ENCODE measurements at regions not wholly inside any gene's neighbourhood (a gene's known extent, or its start where the extent isn't known, plus 50 kb on each side); places are given as distances from the start of the nearest gene placed in this dataset.

GRCh38 chr5:143972068-143972467 lies 160.1 kb downstream of the HMHB1 start:
- Histone ChIP-seq H4K20me1 (ENCODE audit: insufficient read depth) (no peaks in the 10 kb centered on the region), H3K4me1 (ENCODE audit: control insufficient read depth in 1 of 2, insufficient read depth in 2 of 2, low read depth in 1 of 2, low read length in 1 of 2) (peaks cover 0 to 5% of the 10 kb centered on the region in 2 experiments; a peak in 2 of 4 replicates), H3K9ac (no peak overlapping the region), H3K4me3 (ENCODE audit: low read depth in 2 of 2, low read length in 1 of 2) (no peak overlapping the region), H3K36me3 (replicated peaks in 1 of 2; ENCODE audit: control insufficient read depth in 1 of 2, insufficient read depth in 2 of 2, low read length in 1 of 2) (no peaks in the 10 kb centered on the region), H3K27ac (ENCODE audit: low read depth in 2 of 2, low read length in 1 of 2) (no peak overlapping the region), H3K27me3 (ENCODE audit: insufficient read depth) (no peaks in the 10 kb centered on the region), H3K79me2 (ENCODE audit: insufficient read depth) (no peaks in the 10 kb centered on the region), H3K9me2 (no peaks in the 10 kb centered on the region; the same call in 1 of the 2 replicates), H3F3A (replicated peaks; ENCODE audit: insufficient read depth) (peaks cover 5% of the 10 kb centered on the region), H3K4me2 (no peak overlapping the region), H3K9me3 (no peaks in the 10 kb centered on the region), H2AFZ (ENCODE audit: low read depth) (no peak overlapping the region)
- ChIA-PET CTCF (no interaction called here), POLR2A (no interaction called here)
- no peak for TF ChIP-seq TEAD4 (IDR thresholded peaks at IDR 0.05; ENCODE audit: borderline replicate concordance, insufficient read depth)
- TF ChIP-seq NRF1 (IDR thresholded peaks at IDR 0.05; ENCODE audit: low read depth, low read length), result no peak
- no peak for TF ChIP-seq ELF1 (IDR thresholded peaks at IDR 0.05)
- no peak for TF ChIP-seq RAD21 (IDR thresholded peaks at IDR 0.05; ENCODE audit: low read length)
- TF ChIP-seq FOXJ3 (CRISPR knock-in tag; IDR thresholded peaks at IDR 0.05), result no peak
- TF ChIP-seq RFX5 (IDR thresholded peaks at IDR 0.05; ENCODE audit: low read length), result no peak
- TF ChIP-seq POLR2AphosphoS5 (IDR thresholded peaks at IDR 0.05; ENCODE audit: low read depth, low read length), result no peak
- no peak for TF ChIP-seq EZH2phosphoT487 (IDR thresholded peaks at IDR 0.05; ENCODE audit: borderline replicate concordance, low read depth)
- no peak for TF ChIP-seq USF2 (IDR thresholded peaks at IDR 0.05; ENCODE audit: borderline replicate concordance, low read depth, low read length)
- TF ChIP-seq SMC3 (IDR thresholded peaks at IDR 0.05; ENCODE audit: low read depth, low read length), result no peak
- no peak for TF ChIP-seq MEF2A (IDR thresholded peaks at IDR 0.05; ENCODE audit: borderline replicate concordance, low read depth)
- no peak for TF ChIP-seq CHD2 (IDR thresholded peaks at IDR 0.05; ENCODE audit: low read length, partially characterized antibody)
- DNase-seq, result no peak
- 16% methylated on average over 2 of the region's 2 CpGs for WGBS (ENCODE audit: low lambda C conversion rate)

DNA sequence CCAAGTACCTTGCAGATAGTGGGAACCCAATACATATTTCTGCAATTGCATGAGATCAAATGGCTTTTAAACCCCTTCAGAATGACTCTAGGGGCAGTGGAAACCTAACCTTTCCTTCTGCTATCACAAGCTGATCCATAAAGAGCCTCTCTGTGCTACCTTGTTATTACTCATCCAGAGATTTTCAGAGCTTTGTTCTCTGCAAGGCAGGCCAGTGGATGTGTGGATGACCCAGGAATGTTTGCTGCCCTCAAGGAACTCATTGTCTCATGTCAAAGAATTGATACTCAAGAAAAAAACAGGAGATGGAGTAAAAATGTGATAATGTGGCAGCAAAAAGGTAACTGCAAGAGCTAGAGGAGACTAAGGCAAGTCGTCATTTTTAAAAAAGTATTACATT lies 164.1 kb downstream of the HMHB1 start:
- ChIA-PET CTCF (no interaction called here), POLR2A (no interaction called here)
- TF ChIP-seq FOXJ3 (CRISPR knock-in tag; IDR thresholded peaks at IDR 0.05), result no peak
- TF ChIP-seq, protein P1, sequence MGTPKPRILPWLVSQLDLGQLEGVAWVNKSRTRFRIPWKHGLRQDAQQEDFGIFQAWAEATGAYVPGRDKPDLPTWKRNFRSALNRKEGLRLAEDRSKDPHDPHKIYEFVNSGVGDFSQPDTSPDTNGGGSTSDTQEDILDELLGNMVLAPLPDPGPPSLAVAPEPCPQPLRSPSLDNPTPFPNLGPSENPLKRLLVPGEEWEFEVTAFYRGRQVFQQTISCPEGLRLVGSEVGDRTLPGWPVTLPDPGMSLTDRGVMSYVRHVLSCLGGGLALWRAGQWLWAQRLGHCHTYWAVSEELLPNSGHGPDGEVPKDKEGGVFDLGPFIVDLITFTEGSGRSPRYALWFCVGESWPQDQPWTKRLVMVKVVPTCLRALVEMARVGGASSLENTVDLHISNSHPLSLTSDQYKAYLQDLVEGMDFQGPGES (IDR thresholded peaks at IDR 0.05; ENCODE audit: low read depth, low read length), result no peak
- no peak for TF ChIP-seq TCF12 (IDR thresholded peaks at IDR 0.05)
- TF ChIP-seq GABPA (IDR thresholded peaks at IDR 0.05; ENCODE audit: low read depth), result no peak
- TF ChIP-seq GATA2 (CRISPR knock-in tag; IDR thresholded peaks at IDR 0.05), result no peak
- no peak for TF ChIP-seq MXI1 (IDR thresholded peaks at IDR 0.05; ENCODE audit: low read depth, low read length)
- no peak for TF ChIP-seq CHD2 (IDR thresholded peaks at IDR 0.05; ENCODE audit: low read length, partially characterized antibody)
- no peaks in the 10 kb centered on the region for H4K20me1 ChIP-seq (ENCODE audit: insufficient read depth)
- H3K4me3 ChIP-seq (ENCODE audit: low read depth in 2 of 2, low read length in 1 of 2), result no peak overlapping the region
- 96% methylated on average over 1 of the region's 1 CpG for WGBS (ENCODE audit: low lambda C conversion rate)
- H3F3A ChIP-seq (replicated peaks; ENCODE audit: insufficient read depth), result no peaks in the 10 kb centered on the region
- no peaks in the 10 kb centered on the region for H3K36me3 ChIP-seq (replicated peaks in 1 of 2; ENCODE audit: control insufficient read depth in 1 of 2, insufficient read depth in 2 of 2, low read length in 1 of 2)
- H3K27ac ChIP-seq (ENCODE audit: low read depth in 2 of 2, low read length in 1 of 2), result no peak overlapping the region
- H3K79me2 ChIP-seq (ENCODE audit: insufficient read depth), result no peaks in the 10 kb centered on the region
- H3K4me2 ChIP-seq, result no peak overlapping the region
- H3K9me2 ChIP-seq, result no peaks in the 10 kb centered on the region; the same call in 1 of the 2 replicates
- no peaks in the 10 kb centered on the region for H3K4me1 ChIP-seq (ENCODE audit: control insufficient read depth in 1 of 2, insufficient read depth in 2 of 2, low read depth in 1 of 2, low read length in 1 of 2)
- no peak overlapping the region for H2AFZ ChIP-seq (ENCODE audit: low read depth)
- no peak overlapping the region for H3K9ac ChIP-seq
- H3K9me3 ChIP-seq, result no peaks in the 10 kb centered on the region
- H3K27me3 ChIP-seq (ENCODE audit: insufficient read depth), result no peaks in the 10 kb centered on the region
- DNase-seq, result no peak
